ENCODE measurements at regions not wholly inside any gene's neighbourhood (a gene's known extent, or its start where the extent isn't known, plus 50 kb on each side); places are given as distances from the start of the nearest gene placed in this dataset.

DNA sequence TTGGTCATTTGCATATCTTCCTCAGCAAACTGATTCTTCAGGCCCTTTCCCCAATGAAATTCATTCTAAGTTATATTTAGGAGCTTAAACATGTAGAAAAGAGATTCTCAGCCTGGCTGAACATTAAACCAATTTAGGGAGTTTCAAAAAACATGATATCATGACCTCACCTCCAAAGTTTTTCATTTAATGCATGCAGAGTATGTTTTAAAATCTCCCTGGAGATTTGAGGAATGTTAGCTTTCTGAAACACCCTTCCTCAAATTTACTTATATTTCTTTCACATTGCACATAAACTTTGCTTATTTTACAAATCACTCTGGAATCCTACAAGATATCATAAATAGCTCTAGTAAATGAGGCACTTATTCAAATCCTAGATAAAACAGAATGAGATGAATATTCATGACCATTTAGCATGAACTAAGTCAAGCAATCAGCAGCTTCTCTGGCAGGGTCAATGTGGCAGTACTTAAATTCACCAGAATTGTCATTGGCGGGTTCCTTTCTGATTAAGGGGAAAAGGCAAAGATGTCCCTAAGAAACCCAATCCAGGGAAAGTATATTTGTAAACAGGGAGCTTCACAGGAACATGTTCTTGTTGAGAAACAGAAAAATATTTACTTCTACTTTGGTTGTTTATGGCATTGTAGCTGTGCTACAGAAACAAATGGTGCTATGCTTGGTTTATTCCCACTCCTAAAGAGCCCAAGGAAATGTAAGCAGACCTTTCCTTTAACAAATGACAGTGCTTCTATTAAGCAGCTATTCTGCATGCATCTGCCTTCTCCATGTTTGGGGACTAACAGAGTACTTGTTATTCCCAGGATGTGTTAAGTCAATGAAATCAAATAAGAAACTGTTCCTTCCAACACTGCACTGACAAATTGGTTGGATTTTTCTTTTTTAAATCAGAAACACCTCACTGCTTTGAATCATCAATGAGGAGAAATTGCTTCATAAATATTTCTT is 162.3 kb downstream of the C11orf87 start:
- no peak overlapping the region for H3K4me3 ChIP-seq (ENCODE audit: control insufficient read depth in 1 of 2, extremely low read depth in 1 of 2, low read length in 1 of 2)
- H3K9me3 Mint-ChIP-seq, result peaks cover 0 to 4% (median 0%) of the 10 kb centered on the region in 3 donors
- H3K36me3 Mint-ChIP-seq, result no peaks in the 10 kb centered on the region
- no peak overlapping the region for H3K27ac Mint-ChIP-seq
- no peaks in the 10 kb centered on the region for H3K4me1 ChIP-seq (ENCODE audit: control insufficient read depth in 1 of 2, extremely low read depth in 1 of 2, insufficient read depth in 2 of 2, low read length in 2 of 2)
- H3K4me1 Mint-ChIP-seq, result no peaks in the 10 kb centered on the region
- POLR2A ChIA-PET, result no interaction called here
- H3K36me3 ChIP-seq (ENCODE audit: control insufficient read depth in 2 of 2, extremely low read depth in 1 of 2, insufficient read depth in 1 of 2, low read length in 1 of 2), result no peaks in the 10 kb centered on the region
- H3K9me3 ChIP-seq, result no peaks in the 10 kb centered on the region
- no peaks in the 10 kb centered on the region for H3K27me3 Mint-ChIP-seq
- ATAC-seq (replicated peaks in 1 of 4) (no peak), DNase-seq (no peak)
- CTCF ChIA-PET, result interaction anchor here (0.6 kb wide), 2 partner anchors 47 to 321 kb away, joined by 3 to 4 read pairs; no protein-coding TSS in a partner anchor
- no CpG with 5 or more reads among the region's 1 CpG for WGBS (ENCODE audit: insufficient coverage)
- H3K27ac ChIP-seq (ENCODE audit: low read length), result no peak overlapping the region
- H3K4me3 Mint-ChIP-seq, result no peak overlapping the region
- H3K27me3 ChIP-seq (replicated peaks in 1 of 2; ENCODE audit: control insufficient read depth in 2 of 2, extremely low read depth in 1 of 2, insufficient read depth in 2 of 2, low read length in 1 of 2), result no peaks in the 10 kb centered on the region

- H3K9me3 Mint-ChIP-seq, result peaks cover 0 to 4% (median 0%) of the 10 kb centered on the region in 3 donors
- Histone ChIP-seq H3K4me3 (ENCODE audit: control insufficient read depth in 1 of 2, extremely low read depth in 1 of 2, low read length in 1 of 2) (no peak overlapping the region), H3K4me1 (ENCODE audit: control insufficient read depth in 1 of 2, extremely low read depth in 1 of 2, insufficient read depth in 2 of 2, low read length in 2 of 2) (no peaks in the 10 kb centered on the region), H3K27me3 (replicated peaks in 1 of 2; ENCODE audit: control insufficient read depth in 2 of 2, extremely low read depth in 1 of 2, insufficient read depth in 2 of 2, low read length in 1 of 2) (no peaks in the 10 kb centered on the region), H3K36me3 (ENCODE audit: control insufficient read depth in 2 of 2, extremely low read depth in 1 of 2, insufficient read depth in 1 of 2, low read length in 1 of 2) (no peaks in the 10 kb centered on the region), H3K9me3 (no peaks in the 10 kb centered on the region), H3K27ac (ENCODE audit: low read length) (no peak overlapping the region)
- ATAC-seq (replicated peaks in 1 of 4) (no peak), DNase-seq (no peak)
- H3K27ac Mint-ChIP-seq, result no peak overlapping the region
- no peaks in the 10 kb centered on the region for H3K36me3 Mint-ChIP-seq
- no peaks in the 10 kb centered on the region for H3K4me1 Mint-ChIP-seq
- H3K4me3 Mint-ChIP-seq, result no peak overlapping the region
- no peaks in the 10 kb centered on the region for H3K27me3 Mint-ChIP-seq
- CTCF ChIA-PET, result no interaction called here
- POLR2A ChIA-PET, result no interaction called here
- WGBS (ENCODE audit: insufficient coverage), result no CpG with 5 or more reads among the region's 2 CpGs
These were observed 164.8 kb downstream of the C11orf87 start for GRCh38 chr11:109586789-109587188.

- no peak for ATAC-seq (replicated peaks in 1 of 4)
- no peak for DNase-seq
- Histone ChIP-seq H3K36me3 (ENCODE audit: control insufficient read depth in 2 of 2, extremely low read depth in 1 of 2, insufficient read depth in 1 of 2, low read length in 1 of 2) (no peaks in the 10 kb centered on the region), H3K27me3 (replicated peaks in 1 of 2; ENCODE audit: control insufficient read depth in 2 of 2, extremely low read depth in 1 of 2, insufficient read depth in 2 of 2, low read length in 1 of 2) (no peaks in the 10 kb centered on the region), H3K27ac (ENCODE audit: low read length) (no peak overlapping the region), H3K4me1 (ENCODE audit: control insufficient read depth in 1 of 2, extremely low read depth in 1 of 2, insufficient read depth in 2 of 2, low read length in 2 of 2) (no peaks in the 10 kb centered on the region), H3K9me3 (no peaks in the 10 kb centered on the region), H3K4me3 (ENCODE audit: control insufficient read depth in 1 of 2, extremely low read depth in 1 of 2, low read length in 1 of 2) (no peak overlapping the region)
- Mint-ChIP-seq H3K9me3 (peaks cover 0 to 4% (median 0%) of the 10 kb centered on the region in 3 donors), H3K27ac (no peak overlapping the region), H3K27me3 (no peaks in the 10 kb centered on the region), H3K4me3 (no peak overlapping the region), H3K36me3 (no peaks in the 10 kb centered on the region), H3K4me1 (no peaks in the 10 kb centered on the region)
- POLR2A ChIA-PET, result no interaction called here
- CTCF ChIA-PET, result no interaction called here
These were observed 168.8 kb downstream of the C11orf87 start for GRCh38 chr11:109590782-109591181.

DNA sequence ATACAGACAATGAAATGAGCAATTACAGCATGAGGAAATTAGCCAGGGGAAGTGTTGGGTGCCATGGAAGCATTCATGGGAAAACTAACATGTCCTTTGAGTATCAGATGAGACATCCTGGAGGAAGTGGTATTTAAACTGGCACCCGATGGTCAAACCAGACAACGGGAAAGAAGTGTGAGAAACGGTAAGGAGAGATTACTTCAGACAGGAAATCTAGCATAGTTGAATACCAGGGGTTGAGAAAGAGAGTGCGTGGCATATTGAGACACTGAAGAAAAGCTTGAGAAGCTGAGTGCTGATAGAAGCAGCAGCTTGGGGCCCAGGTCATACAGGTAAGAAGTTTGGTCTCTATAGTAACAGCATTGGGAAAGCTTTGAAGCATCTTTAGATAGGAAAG is 175.3 kb downstream of the C11orf87 start:
- Mint-ChIP-seq H3K4me1 (no peaks in the 10 kb centered on the region), H3K27me3 (no peaks in the 10 kb centered on the region), H3K9me3 (no peaks in the 10 kb centered on the region), H3K4me3 (no peak overlapping the region), H3K36me3 (no peaks in the 10 kb centered on the region), H3K27ac (no peak overlapping the region)
- Histone ChIP-seq H3K36me3 (ENCODE audit: control insufficient read depth in 2 of 2, extremely low read depth in 1 of 2, insufficient read depth in 1 of 2, low read length in 1 of 2) (no peaks in the 10 kb centered on the region), H3K27me3 (replicated peaks in 1 of 2; ENCODE audit: control insufficient read depth in 2 of 2, extremely low read depth in 1 of 2, insufficient read depth in 2 of 2, low read length in 1 of 2) (no peaks in the 10 kb centered on the region), H3K9me3 (no peaks in the 10 kb centered on the region), H3K4me1 (ENCODE audit: control insufficient read depth in 1 of 2, extremely low read depth in 1 of 2, insufficient read depth in 2 of 2, low read length in 2 of 2) (no peaks in the 10 kb centered on the region), H3K4me3 (ENCODE audit: control insufficient read depth in 1 of 2, extremely low read depth in 1 of 2, low read length in 1 of 2) (no peak overlapping the region), H3K27ac (ENCODE audit: low read length) (no peak overlapping the region)
- no peak for ATAC-seq (replicated peaks in 1 of 4)
- ChIA-PET POLR2A (no interaction called here), CTCF (no interaction called here)
- WGBS (ENCODE audit: insufficient coverage), result 81% methylated on average over 4 of the region's 4 CpGs
- no peak for DNase-seq

GRCh38 chr11:109604481-109605400 is 182.8 kb downstream of the C11orf87 start:
- CTCF ChIA-PET, result no interaction called here
- H3K36me3 Mint-ChIP-seq, result no peaks in the 10 kb centered on the region
- no peak overlapping the region for H3K27ac Mint-ChIP-seq
- DNase-seq (no peak), ATAC-seq (replicated peaks in 1 of 4) (no peak)
- Histone ChIP-seq H3K9me3 (no peaks in the 10 kb centered on the region), H3K4me1 (ENCODE audit: control insufficient read depth in 1 of 2, extremely low read depth in 1 of 2, insufficient read depth in 2 of 2, low read length in 2 of 2) (no peaks in the 10 kb centered on the region), H3K36me3 (ENCODE audit: control insufficient read depth in 2 of 2, extremely low read depth in 1 of 2, insufficient read depth in 1 of 2, low read length in 1 of 2) (no peaks in the 10 kb centered on the region), H3K27me3 (replicated peaks in 1 of 2; ENCODE audit: control insufficient read depth in 2 of 2, extremely low read depth in 1 of 2, insufficient read depth in 2 of 2, low read length in 1 of 2) (no peaks in the 10 kb centered on the region), H3K27ac (ENCODE audit: low read length) (no peak overlapping the region), H3K4me3 (ENCODE audit: control insufficient read depth in 1 of 2, extremely low read depth in 1 of 2, low read length in 1 of 2) (no peak overlapping the region)
- H3K4me3 Mint-ChIP-seq, result no peak overlapping the region
- WGBS (ENCODE audit: insufficient coverage), result 100% methylated on average over 1 of the region's 3 CpGs
- no peaks in the 10 kb centered on the region for H3K9me3 Mint-ChIP-seq
- POLR2A ChIA-PET, result no interaction called here
- no peaks in the 10 kb centered on the region for H3K27me3 Mint-ChIP-seq
- H3K4me1 Mint-ChIP-seq, result no peaks in the 10 kb centered on the region

- H3K27ac Mint-ChIP-seq, result no peak overlapping the region
- no peaks in the 10 kb centered on the region for H3K36me3 Mint-ChIP-seq
- Histone ChIP-seq H3K36me3 (ENCODE audit: control insufficient read depth in 2 of 2, extremely low read depth in 1 of 2, insufficient read depth in 1 of 2, low read length in 1 of 2) (no peaks in the 10 kb centered on the region), H3K9me3 (no peaks in the 10 kb centered on the region), H3K27me3 (replicated peaks in 1 of 2; ENCODE audit: control insufficient read depth in 2 of 2, extremely low read depth in 1 of 2, insufficient read depth in 2 of 2, low read length in 1 of 2) (no peaks in the 10 kb centered on the region), H3K4me1 (ENCODE audit: control insufficient read depth in 1 of 2, extremely low read depth in 1 of 2, insufficient read depth in 2 of 2, low read length in 2 of 2) (no peaks in the 10 kb centered on the region), H3K4me3 (ENCODE audit: control insufficient read depth in 1 of 2, extremely low read depth in 1 of 2, low read length in 1 of 2) (no peak overlapping the region), H3K27ac (ENCODE audit: low read length) (no peak overlapping the region)
- no peak overlapping the region for H3K4me3 Mint-ChIP-seq
- WGBS (ENCODE audit: insufficient coverage), result no CpG with 5 or more reads among the region's 1 CpG
- no peaks in the 10 kb centered on the region for H3K4me1 Mint-ChIP-seq
- H3K9me3 Mint-ChIP-seq, result no peaks in the 10 kb centered on the region
- ATAC-seq (replicated peaks in 1 of 4) (no peak), DNase-seq (no peak)
- H3K27me3 Mint-ChIP-seq, result no peaks in the 10 kb centered on the region
- CTCF ChIA-PET, result no interaction called here
- POLR2A ChIA-PET, result no interaction called here
These were observed 184.3 kb downstream of the C11orf87 start for GRCh38 chr11:109606256-109606655.

Data from T-cell (primary cell).